HG03066 (cell line): ENCODE measurements at regions not wholly inside any gene's neighbourhood (a gene's known extent, or its start where the extent isn't known, plus 50 kb on each side); places are given as distances from the start of the nearest gene placed in this dataset.
A peak's percentile ranks its signal among the peaks of the same experiment; 100 is the strongest.
"Not testable (repeated sequence)": the region's sequence is repeated elsewhere in the genome, so short reads cannot be mapped to it uniquely, and the experiment has no call there.

Experiments used
- ATAC-seq: cut with Tn5 transposase; IDR thresholded peaks from one replicate; pipeline ENCODE4 v1.9.1; 2021; ENCODE audit warnings: low read depth; ENCODE audit not compliant: unreplicated experiment

GRCh38 chr20:30811885-30812671, 445.4 kb upstream of the DEFB115 start:
- ATAC-seq: no peak

- no peak for ATAC-seq
Measured at GRCh38 chr20:30812739-30813411, 444.6 kb upstream of the DEFB115 start.

GRCh38 chr20:30813412-30814311, 443.8 kb upstream of the DEFB115 start:
- not testable (repeated sequence) for ATAC-seq

- not testable (repeated sequence) for ATAC-seq
Measured at GRCh38 chr20:30814312-30814639, 443.2 kb upstream of the DEFB115 start.

- not testable (repeated sequence) for ATAC-seq
Measured at GRCh38 chr20:30815027-30815576, 442.4 kb upstream of the DEFB115 start.

GRCh38 chr20:30815577-30816181, 441.8 kb upstream of the DEFB115 start:
- ATAC-seq: no peak

GRCh38 chr20:30816182-30816645, 441.2 kb upstream of the DEFB115 start:
- peak; percentile 76 for ATAC-seq

- not testable (repeated sequence) for ATAC-seq
Measured at GRCh38 chr20:30821615-30822014, 435.8 kb upstream of the DEFB115 start.

- not testable (repeated sequence) for ATAC-seq
Measured at GRCh38 chr20:30824666-30825065, 432.8 kb upstream of the DEFB115 start.

- ATAC-seq: not testable (repeated sequence)
Measured at GRCh38 chr20:30845923-30846322, 411.5 kb upstream of the DEFB115 start.

GRCh38 chr20:30868271-30868670, 389.2 kb upstream of the DEFB115 start:
- ATAC-seq: not testable (repeated sequence)

GRCh38 chr20:30871127-30871526, 386.3 kb upstream of the DEFB115 start:
- not testable (repeated sequence) for ATAC-seq

GRCh38 chr20:30872252-30872651, 385.2 kb upstream of the DEFB115 start:
- not testable (repeated sequence) for ATAC-seq

GRCh38 chr20:30875868-30876267, 381.6 kb upstream of the DEFB115 start:
- ATAC-seq: not testable (repeated sequence)

GRCh38 chr20:30891400-30891799, 366.1 kb upstream of the DEFB115 start:
- ATAC-seq: not testable (repeated sequence)

GRCh38 chr20:30892541-30893345, 364.7 kb upstream of the DEFB115 start:
- ATAC-seq: no peak

GRCh38 chr20:30893346-30894314, 363.8 kb upstream of the DEFB115 start:
- not testable (repeated sequence) for ATAC-seq

GRCh38 chr20:30894707-30895353, 362.6 kb upstream of the DEFB115 start:
- not testable (repeated sequence) for ATAC-seq
